ENCODE measurements at regions not wholly inside any gene's neighbourhood (a gene's known extent, or its start where the extent isn't known, plus 50 kb on each side); places are given as distances from the start of the nearest gene placed in this dataset.

- CTCF ChIA-PET = no interaction called here
- POLR2A ChIA-PET = no interaction called here
These were observed 459.0 kb downstream of the SH2D4B start for GRCh38 chr10:80996615-80997193.

DNA sequence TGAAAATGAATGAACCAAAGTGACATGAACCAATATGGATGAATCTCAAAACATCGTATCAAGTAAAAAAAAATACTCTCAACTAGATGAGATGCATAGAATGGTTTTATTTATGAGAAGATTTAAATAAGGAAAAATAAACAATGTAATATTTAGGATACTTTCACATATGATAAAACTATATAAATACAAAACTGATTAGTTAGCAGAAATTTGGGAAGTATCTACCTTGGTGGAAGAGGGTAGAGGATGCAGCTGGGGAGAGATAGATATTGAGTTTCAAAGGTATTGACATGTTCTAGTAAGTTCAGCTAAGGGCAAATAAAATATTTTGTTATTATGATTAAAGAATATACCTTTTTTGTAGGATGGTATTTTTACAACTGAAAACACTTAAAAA, 463.1 kb downstream of the SH2D4B start:
- ChIA-PET POLR2A (no interaction called here), CTCF (no interaction called here)

- CTCF ChIA-PET = no interaction called here
These were observed 464.7 kb downstream of the SH2D4B start for GRCh38 chr10:81002382-81002781.

DNA sequence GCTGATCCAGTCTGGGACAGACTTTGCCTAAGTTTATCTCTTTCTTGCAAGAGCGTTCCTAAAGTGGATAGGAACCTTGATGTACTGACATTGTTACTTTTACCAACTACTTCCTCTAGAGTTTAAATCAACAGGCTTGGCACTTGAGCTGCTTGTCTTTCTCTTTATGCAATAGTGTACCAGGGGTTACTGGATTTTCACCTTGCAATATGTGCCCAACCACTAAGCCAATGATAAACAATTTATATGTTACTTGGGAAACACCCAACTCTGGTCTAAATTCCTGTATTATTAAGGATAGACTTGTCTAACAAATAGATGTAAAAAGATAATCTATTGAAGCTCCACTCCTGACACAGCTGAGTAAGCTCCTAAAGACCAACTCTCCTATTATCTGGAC, 470.2 kb downstream of the SH2D4B start:
- POLR2A ChIA-PET = no interaction called here

More at GRCh38 chr10:81002382-81002781, 464.7 kb downstream of the SH2D4B start:
- POLR2A ChIA-PET = no interaction called here

DNA sequence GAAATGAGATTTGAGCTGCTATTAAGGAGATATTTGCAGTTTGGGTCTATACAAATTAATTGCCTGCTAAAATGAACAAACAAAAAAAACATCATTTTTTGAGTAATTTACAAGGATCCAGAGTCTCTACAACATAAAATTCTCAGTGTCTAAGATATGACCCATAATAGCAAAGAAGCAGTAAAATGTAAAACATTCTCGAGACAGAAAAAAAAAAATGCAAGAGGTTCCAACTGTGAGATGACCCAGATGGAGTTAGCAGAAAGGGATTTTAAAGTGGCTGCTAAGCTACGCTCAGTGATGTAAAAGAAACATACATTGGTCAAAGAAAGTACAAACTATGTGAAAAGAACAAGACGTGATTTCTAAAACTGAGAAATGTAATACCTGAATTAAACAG, 471.0 kb downstream of the SH2D4B start:
- POLR2A ChIA-PET = no interaction called here
- CTCF ChIA-PET = no interaction called here

More for the DNA sequence above, 470.2 kb downstream of the SH2D4B start:
- CTCF ChIA-PET = interaction anchor here (1.0 kb wide), 1 partner anchor 11 kb away, joined by 3 read pairs; no protein-coding TSS in a partner anchor

- ChIA-PET POLR2A (no interaction called here), CTCF (no interaction called here)
These were observed 471.6 kb downstream of the SH2D4B start for GRCh38 chr10:81009296-81009695.

DNA sequence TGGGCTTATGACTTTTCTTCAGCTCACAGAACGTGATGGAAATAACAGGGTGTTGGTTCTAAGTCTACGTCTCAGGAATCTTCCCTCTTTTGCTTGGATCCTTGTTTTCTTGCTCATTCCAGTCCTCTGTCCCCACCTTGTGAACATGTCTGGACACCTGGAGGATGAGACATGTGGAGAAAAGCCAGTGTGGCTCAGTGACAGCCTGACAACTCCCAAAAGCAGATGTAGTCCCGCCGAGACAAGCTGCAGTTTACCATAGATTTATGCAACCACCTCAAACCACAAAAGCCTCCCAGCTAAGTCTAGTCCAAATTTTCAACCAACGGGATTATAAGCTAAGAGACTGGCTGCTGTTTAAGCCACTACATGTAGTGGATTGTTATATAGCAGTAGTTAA, 476.1 kb downstream of the SH2D4B start:
- CTCF ChIA-PET = no interaction called here
- POLR2A ChIA-PET = no interaction called here

DNA sequence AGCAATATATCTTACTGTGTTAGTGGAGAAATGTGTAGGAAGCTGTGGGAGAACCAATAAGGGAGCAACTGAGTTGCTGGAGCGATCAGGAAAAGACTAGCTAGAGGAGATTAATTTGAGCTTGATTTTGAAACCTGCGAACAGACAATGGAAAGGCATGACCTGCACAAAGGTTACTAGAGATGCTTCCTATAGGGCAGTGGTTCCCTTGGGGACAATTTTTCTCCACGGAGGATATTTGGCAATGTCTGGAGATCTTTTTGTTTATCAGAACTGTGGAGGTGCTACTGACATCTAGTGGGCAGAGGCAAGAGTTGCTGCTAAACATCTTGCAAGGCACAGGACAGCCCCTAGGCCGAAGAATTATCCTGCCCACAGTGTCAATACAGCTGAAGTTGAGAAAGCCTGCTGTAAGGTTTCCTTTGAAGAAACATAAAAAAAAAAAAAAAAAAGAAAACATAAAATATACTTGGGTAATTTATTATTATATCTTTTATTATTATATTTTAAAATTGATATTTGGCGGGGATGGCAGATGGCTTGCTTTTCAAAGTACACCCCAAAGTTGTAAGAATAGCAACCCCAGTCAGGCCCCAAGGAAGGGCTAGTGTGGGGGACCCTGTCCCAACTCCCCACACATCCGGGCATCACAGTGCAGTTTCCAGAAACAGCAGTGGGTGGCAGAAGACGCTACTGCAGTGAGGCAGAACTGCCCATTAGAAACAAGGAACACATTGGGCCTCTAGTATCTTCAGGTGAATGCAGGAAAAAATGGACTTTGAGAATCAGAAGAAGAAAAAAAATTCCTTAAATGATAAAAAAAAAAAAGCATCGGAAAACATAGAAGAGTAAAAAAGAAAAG, 481.6 kb downstream of the SH2D4B start:
- ChIA-PET CTCF (interaction anchor here (1.4 kb wide), 1 partner anchor 11 kb away, joined by 3 read pairs; no protein-coding TSS in a partner anchor), POLR2A (no interaction called here)

DNA sequence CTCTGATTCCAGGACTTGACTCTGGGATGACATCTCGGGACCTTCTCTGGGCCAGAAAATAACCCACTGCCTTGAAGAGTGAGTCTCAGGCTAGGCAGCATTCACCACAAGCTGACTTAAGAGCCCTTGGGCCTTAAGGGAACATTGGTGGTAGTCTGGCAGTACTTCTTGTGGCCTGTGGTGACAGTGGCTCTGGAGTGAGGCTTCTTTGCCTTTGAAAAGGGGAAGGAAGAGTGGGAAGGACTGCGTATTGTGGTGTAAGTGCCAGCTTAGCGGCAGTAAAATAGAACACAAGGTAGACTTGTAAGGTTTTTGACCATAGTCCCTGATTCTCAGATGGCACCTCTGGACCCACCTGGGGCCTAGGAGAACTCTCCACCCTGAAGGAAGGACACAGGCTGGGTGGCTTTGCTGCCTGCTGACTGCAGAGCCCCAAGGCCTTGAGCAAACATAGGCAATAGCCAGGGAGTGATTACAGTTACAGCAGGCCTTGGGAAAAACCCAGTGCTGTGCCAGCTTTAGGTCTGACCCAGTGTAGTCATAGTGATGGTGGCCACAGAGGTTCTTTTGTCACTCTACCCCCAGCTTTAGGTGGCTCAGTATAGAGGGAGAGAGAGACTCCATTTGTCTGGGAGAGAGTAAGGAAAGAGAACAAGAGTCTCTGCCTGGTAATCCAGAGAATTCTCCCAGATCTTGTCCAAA, 483.9 kb downstream of the SH2D4B start:
- POLR2A ChIA-PET = no interaction called here
- CTCF ChIA-PET = no interaction called here

DNA sequence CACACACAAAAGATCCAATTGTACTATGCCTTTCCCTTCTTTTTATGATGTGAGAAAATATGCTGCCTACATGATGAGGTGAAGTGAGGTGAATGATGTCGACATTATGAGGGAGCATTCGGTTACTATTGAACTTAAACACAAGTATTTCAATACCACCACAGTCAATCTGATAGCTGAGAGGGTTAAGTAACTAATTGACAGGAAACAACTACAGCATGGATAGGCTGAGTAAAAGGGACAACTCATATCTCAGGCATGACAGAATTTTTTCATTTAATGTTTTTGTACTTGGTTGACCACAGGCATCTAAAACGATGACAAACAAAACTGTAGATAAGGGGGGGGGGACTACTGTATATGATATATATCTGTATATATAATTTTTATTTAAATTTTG, 488.9 kb downstream of the SH2D4B start:
- ChIA-PET POLR2A (no interaction called here), CTCF (no interaction called here)

DNA sequence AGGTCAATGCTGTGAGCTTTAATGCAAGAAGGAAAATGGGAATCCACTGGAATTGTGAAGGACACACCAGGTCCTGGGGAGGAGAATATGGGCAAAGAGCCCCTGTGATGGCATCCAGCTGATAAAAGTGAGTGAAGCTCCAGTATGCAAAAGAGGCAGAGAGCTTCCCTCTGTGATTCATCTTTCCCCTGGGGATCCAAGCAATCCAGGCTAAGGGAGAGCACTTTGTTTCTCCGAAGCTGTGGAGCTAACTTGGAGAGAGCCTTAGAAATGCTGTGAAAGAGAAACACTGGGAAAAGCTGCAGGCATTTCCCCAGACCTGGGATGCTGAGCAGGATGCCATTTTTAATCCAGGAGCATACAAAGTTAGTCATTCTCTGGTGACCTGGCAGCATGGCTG, 489.5 kb downstream of the SH2D4B start:
- CTCF ChIA-PET = no interaction called here
- POLR2A ChIA-PET = no interaction called here

- CTCF ChIA-PET = no interaction called here
- POLR2A ChIA-PET = no interaction called here
These were observed 490.0 kb downstream of the SH2D4B start for GRCh38 chr10:81027706-81028105.

DNA sequence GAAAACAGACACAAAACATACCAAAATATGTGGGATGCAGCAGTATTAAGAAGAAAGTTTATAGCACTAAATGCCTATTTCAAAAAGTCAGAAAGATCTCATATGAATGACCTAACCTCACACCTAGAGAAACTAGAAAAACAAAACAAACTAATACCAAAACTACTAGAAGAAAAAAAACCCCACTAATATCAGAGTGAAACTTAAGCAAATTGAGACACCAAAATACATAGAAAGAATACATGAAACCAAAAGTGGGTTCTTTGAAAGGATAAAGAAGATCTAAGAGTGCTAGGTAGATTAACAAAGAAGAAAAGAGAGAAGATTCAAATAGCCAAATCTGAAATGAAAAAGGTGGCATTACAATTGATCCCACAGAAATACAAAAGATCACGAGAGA, 494.1 kb downstream of the SH2D4B start:
- POLR2A ChIA-PET = no interaction called here
- CTCF ChIA-PET = no interaction called here

DNA sequence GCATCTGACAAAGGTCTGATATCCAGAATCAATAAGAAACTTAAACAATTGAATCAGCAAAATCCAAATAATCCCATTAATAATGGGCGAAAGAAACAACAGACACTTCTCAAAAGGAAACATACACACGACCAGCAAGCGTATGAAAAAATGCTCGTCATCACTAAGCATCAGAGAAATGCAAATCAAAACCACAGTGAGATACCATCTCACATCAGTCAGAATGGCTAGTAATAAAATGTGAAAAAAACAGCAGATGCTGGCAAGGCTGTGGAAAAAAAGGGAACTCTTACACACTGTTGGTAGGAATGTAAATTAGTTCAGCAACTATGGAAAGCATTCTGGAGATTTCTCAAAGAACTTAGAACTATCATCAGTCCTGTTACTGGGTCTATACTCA, 496.7 kb downstream of the SH2D4B start:
- ChIA-PET CTCF (no interaction called here), POLR2A (no interaction called here)

GRCh38 chr10:81036257-81036656, 498.6 kb downstream of the SH2D4B start:
- POLR2A ChIA-PET = no interaction called here
- CTCF ChIA-PET = no interaction called here

GRCh38 chr10:81040031-81040430, 502.3 kb downstream of the SH2D4B start:
- ChIA-PET CTCF (no interaction called here), POLR2A (no interaction called here)

GRCh38 chr10:81040940-81041339, 503.2 kb downstream of the SH2D4B start:
- ChIA-PET POLR2A (no interaction called here), CTCF (no interaction called here)

- ChIA-PET CTCF (no interaction called here), POLR2A (no interaction called here)
These were observed 504.9 kb downstream of the SH2D4B start for GRCh38 chr10:81042647-81043046.

GRCh38 chr10:81065474-81065873, 527.8 kb downstream of the SH2D4B start:
- POLR2A ChIA-PET = no interaction called here

DNA sequence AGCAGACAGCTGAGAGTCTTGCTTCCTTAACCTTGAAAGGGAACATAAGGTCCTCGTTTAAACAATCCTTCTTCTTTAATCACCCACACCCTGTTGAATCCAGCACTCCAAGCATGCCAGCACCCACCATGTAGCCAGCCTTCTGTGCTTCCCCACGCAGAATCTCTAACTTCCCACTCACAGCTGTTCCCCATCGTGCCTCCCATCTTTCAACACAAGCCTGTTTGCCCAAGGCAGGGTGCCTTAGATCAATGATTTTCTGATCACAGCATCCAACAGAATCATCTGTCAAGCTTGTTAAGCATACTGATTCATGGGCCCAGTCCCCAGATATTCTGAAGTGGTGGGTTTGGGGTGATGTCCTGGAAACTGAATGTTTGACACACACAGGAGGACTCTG, 530.8 kb downstream of the SH2D4B start:
- POLR2A ChIA-PET = no interaction called here

More at GRCh38 chr10:81065474-81065873, 527.8 kb downstream of the SH2D4B start:
- CTCF ChIA-PET = no interaction called here

GRCh38 chr10:81071087-81071796, 533.5 kb downstream of the SH2D4B start:
- POLR2A ChIA-PET = no interaction called here
- CTCF ChIA-PET = no interaction called here

More for the DNA sequence above, 530.8 kb downstream of the SH2D4B start:
- CTCF ChIA-PET = no interaction called here
